H9 (cell line): ENCODE measurements at regions not wholly inside any gene's neighbourhood (a gene's known extent, or its start where the extent isn't known, plus 50 kb on each side); places are given as distances from the start of the nearest gene placed in this dataset.

Source experiments
- DNase-seq: peaks from one replicate; pipeline ENCODE4 v3.0.0-alpha.2; 2017
- H2AFZ ChIP-seq: one replicate; pipeline ENCODE4 v1.6.1; 2013; ENCODE audit warnings: mild to moderate bottlenecking, low read length, control low read depth, moderate library complexity
- H2AK5ac ChIP-seq: 2 replicates; pipeline ENCODE4 v1.6.1; 2013; ENCODE audit warnings: low read length, control low read depth, mixed read lengths; ENCODE audit not compliant: insufficient read length
- H2BK120ac ChIP-seq: one replicate; pipeline ENCODE4 v1.6.1; 2013; ENCODE audit warnings: low read depth, mild to moderate bottlenecking, low read length, control low read depth, inconsistent platforms; ENCODE audit not compliant: poor library complexity, severe bottlenecking
- H2BK12ac ChIP-seq: 2 replicates; pipeline ENCODE4 v1.6.1; 2013; ENCODE audit warnings: low read length, control low read depth, mixed read lengths, low read depth; ENCODE audit not compliant: insufficient read length
- H2BK15ac ChIP-seq: 2 replicates; pipeline ENCODE4 v1.6.1; 2013; ENCODE audit warnings: low read depth, low read length, control low read depth
- H2BK20ac ChIP-seq: one replicate; pipeline ENCODE4 v1.6.1; 2013; ENCODE audit warnings: low read depth, mild to moderate bottlenecking, low read length, control low read depth, inconsistent platforms; ENCODE audit not compliant: poor library complexity, severe bottlenecking
- H2BK5ac ChIP-seq: 2 replicates; pipeline ENCODE4 v1.6.1; 2013; ENCODE audit warnings: low read length, control low read depth, mixed read lengths; ENCODE audit not compliant: insufficient read length
- H3K14ac ChIP-seq: 2 replicates; pipeline ENCODE4 v1.6.1; 2013; ENCODE audit warnings: low read length, control low read depth; ENCODE audit not compliant: insufficient read depth
- H3K18ac ChIP-seq: 2 replicates; pipeline ENCODE4 v1.6.1; 2013; ENCODE audit warnings: low read depth, mild to moderate bottlenecking, mixed read lengths, low read length, control low read depth; ENCODE audit not compliant: insufficient read length
- H3K23ac ChIP-seq: 2 replicates; pipeline ENCODE4 v1.6.1; 2013; ENCODE audit warnings: low read length, control low read depth, mixed read lengths, low read depth; ENCODE audit not compliant: insufficient read length
- H3K23me2 ChIP-seq: 2 replicates; pipeline ENCODE4 v1.6.1; 2013; ENCODE audit warnings: low read depth, mild to moderate bottlenecking, mixed read lengths, low read length, control low read depth; ENCODE audit not compliant: insufficient read length, poor library complexity, severe bottlenecking
- H3K27ac ChIP-seq: 2 replicates; pipeline ENCODE4 v1.5.1; 2013; ENCODE audit warnings: low read length, control low read depth, mixed read lengths, low read depth; ENCODE audit not compliant: insufficient read length
- H3K27me3 ChIP-seq: 2 replicates; pipeline ENCODE4 v1.6.1; 2013; ENCODE audit warnings: low read length, control low read depth, inconsistent platforms; ENCODE audit not compliant: insufficient read depth
- H3K4ac ChIP-seq: 2 replicates; pipeline ENCODE4 v1.6.1; 2013; ENCODE audit warnings: low read depth, mild to moderate bottlenecking, control low read depth, inconsistent platforms, low read length, moderate library complexity
- H3K4me1 ChIP-seq: 2 replicates; pipeline ENCODE4 v1.6.1; 2013; ENCODE audit warnings: low read length, control low read depth, inconsistent platforms; ENCODE audit not compliant: insufficient read depth
- H3K4me2 ChIP-seq: 2 replicates; pipeline ENCODE4 v1.6.1; 2013; ENCODE audit warnings: low read length, control low read depth, mixed read lengths; ENCODE audit not compliant: insufficient read length, insufficient read depth
- H3K56ac ChIP-seq: 2 replicates; pipeline ENCODE4 v1.6.1; 2013; ENCODE audit warnings: low read depth, mild to moderate bottlenecking, mixed read lengths, low read length, control low read depth; ENCODE audit not compliant: insufficient read length
- H3K79me1 ChIP-seq: 2 replicates; pipeline ENCODE4 v1.6.1; 2013; ENCODE audit warnings: low read depth, mild to moderate bottlenecking, moderate library complexity, low read length, control low read depth, inconsistent platforms; ENCODE audit not compliant: insufficient read depth, poor library complexity, severe bottlenecking
- H3K79me2 ChIP-seq: 2 replicates; pipeline ENCODE4 v1.6.1; 2013; ENCODE audit warnings: low read length, control low read depth, inconsistent platforms; ENCODE audit not compliant: insufficient read depth
- H3K9ac ChIP-seq: 2 replicates; pipeline ENCODE4 v1.6.1; 2013; ENCODE audit warnings: low read length, control low read depth, mixed read lengths; ENCODE audit not compliant: insufficient read length; ENCODE audit errors: extremely low read depth
- H3K9me3 ChIP-seq: one replicate; pipeline ENCODE4 v1.6.1; 2013; ENCODE audit warnings: low read depth, low read length, inconsistent platforms; ENCODE audit not compliant: control insufficient read depth
- H3T11ph ChIP-seq: one replicate; pipeline ENCODE4 v1.6.1; 2013; ENCODE audit warnings: mild to moderate bottlenecking, low read length, control low read depth, inconsistent platforms
- H4K20me1 ChIP-seq: one replicate; pipeline ENCODE4 v1.6.1; 2013; ENCODE audit not compliant: control insufficient read depth, insufficient read length, insufficient read depth
- H4K5ac ChIP-seq: 2 replicates; pipeline ENCODE4 v1.6.1; 2013; ENCODE audit warnings: low read depth, mild to moderate bottlenecking, mixed read lengths, low read length, control low read depth; ENCODE audit not compliant: insufficient read length
- H4K8ac ChIP-seq: replicated peaks from 2 replicates; pipeline ENCODE4 v1.6.1; 2013; ENCODE audit warnings: low read length, control low read depth, mixed read lengths, low read depth; ENCODE audit not compliant: insufficient read length
- H4K91ac ChIP-seq: 2 replicates; pipeline ENCODE4 v1.6.1; 2013; ENCODE audit warnings: low read depth, mild to moderate bottlenecking, moderate library complexity, mixed read lengths, low read length, control low read depth; ENCODE audit not compliant: insufficient read length
- H3K27ac Mint-ChIP-seq, 3 experiments: 2 replicates in 2 of 3; 3 replicates in 1 of 3; pipeline ENCODE4 v1.8.0; 2020 to 2021; ENCODE audit warnings: mixed read lengths in 3 of 3, mild to moderate bottlenecking in 1 of 3, moderate library complexity in 1 of 3
- H3K27me3 Mint-ChIP-seq: 2 replicates; pipeline ENCODE4 v1.8.0; 2021; ENCODE audit warnings: low read depth, mild to moderate bottlenecking, moderate library complexity, mixed read lengths
- H3K36me3 Mint-ChIP-seq, 3 experiments: 2 replicates in 2 of 3; 3 replicates in 1 of 3; pipeline ENCODE4 v1.8.0; 2020 to 2021; ENCODE audit warnings: low read depth in 3 of 3, mixed read lengths in 3 of 3; ENCODE audit not compliant: insufficient read depth in 1 of 3
- H3K4me1 Mint-ChIP-seq, 2 experiments: 2 replicates each; pipeline ENCODE4 v1.8.0; 2020; ENCODE audit warnings: mixed read lengths in 2 of 2
- H3K4me3 Mint-ChIP-seq, 2 experiments: 2 replicates in 1 of 2; 3 replicates in 1 of 2; pipeline ENCODE4 v1.8.0; 2020 to 2021; ENCODE audit warnings: mild to moderate bottlenecking in 2 of 2, mixed read lengths in 2 of 2, moderate library complexity in 1 of 2
- H3K9me3 Mint-ChIP-seq, 2 experiments: 2 replicates in 1 of 2; 3 replicates in 1 of 2; pipeline ENCODE4 v1.8.0; 2020; ENCODE audit warnings: mild to moderate bottlenecking in 2 of 2, mixed read lengths in 2 of 2, moderate library complexity in 1 of 2
- WGBS: extraction: QIAGEN DNeasy Blood & Tissue Kit; methylation state at CpG from one replicate; pipeline ENCODE4 v1.1.7; 2013; ENCODE audit warnings: missing lambda C conversion rate, low lambda C conversion rate, mixed read lengths; ENCODE audit not compliant: insufficient read length; ENCODE audit errors: extremely low coverage; 5-methylcytosine and 5-hydroxymethylcytosine counted together
- TF ChIP-seq, protein P1 (sequence below): fragments of 200-600 bp; sonication (generic); conservative IDR thresholded peaks from 3 replicates; pipeline ENCODE4 v1.8.0; 2021; ENCODE audit warnings: antibody characterized with exemption, mild to moderate bottlenecking

DNA sequence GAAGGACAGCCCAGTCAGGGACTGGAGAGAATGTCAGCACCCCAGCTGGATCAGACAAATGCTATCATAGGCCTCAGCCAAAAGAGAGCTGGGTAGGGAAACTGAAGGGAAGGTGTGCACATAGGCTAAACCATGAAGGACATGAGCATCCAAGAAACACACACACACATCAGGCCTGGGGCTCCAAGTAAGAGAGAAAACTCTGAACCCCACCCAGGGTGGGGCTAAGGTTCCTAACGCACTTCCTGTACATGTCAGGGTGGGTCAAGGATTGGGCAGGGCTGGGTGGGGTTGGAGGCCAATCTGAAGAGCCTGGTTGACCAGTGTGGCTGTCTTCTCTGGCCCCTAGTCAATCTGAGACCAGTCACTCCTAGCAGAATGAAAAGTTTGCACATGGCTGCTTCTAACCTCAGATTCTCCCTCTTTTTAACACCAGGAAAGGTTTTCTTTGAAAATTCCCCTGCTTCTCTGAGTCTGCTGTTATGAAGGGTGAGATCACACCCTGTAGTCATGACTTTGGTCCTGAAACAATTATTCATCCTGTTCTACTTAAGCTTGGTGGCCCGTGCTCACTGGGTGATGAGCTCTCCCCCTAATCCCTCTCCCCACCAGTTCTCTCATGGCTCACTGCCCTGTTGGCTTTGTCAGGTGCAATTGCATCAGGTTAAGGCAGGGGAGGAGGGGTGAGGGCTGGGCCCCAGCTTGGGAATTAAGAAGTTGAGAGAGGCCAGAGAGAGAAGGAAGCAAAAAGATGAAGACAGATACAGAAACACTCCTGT is 88.4 kb downstream of the MAFB start:
- H3K4me3 Mint-ChIP-seq = no peak overlapping the region
- Histone ChIP-seq H3K4ac (no peak overlapping the region), H2BK5ac (no peak overlapping the region), H3K56ac (no peak overlapping the region), H2AFZ (no peak overlapping the region), H4K91ac (no peak overlapping the region), H3K9ac (no peak overlapping the region), H4K20me1 (no peaks in the 10 kb centered on the region), H4K5ac (no peak overlapping the region), H3K23ac (no peak overlapping the region), H4K8ac (no peak overlapping the region), H3K23me2 (no peaks in the 10 kb centered on the region), H3K9me3 (no peaks in the 10 kb centered on the region), H3K79me1 (no peaks in the 10 kb centered on the region), H2BK120ac (no peak overlapping the region), H3K27me3 (no peaks in the 10 kb centered on the region), H2AK5ac (no peak overlapping the region), H3K18ac (no peak overlapping the region), H3K14ac (no peak overlapping the region), H2BK15ac (no peak overlapping the region), H3T11ph (no peak overlapping the region), H3K27ac (no peak overlapping the region), H3K4me1 (no peaks in the 10 kb centered on the region), H3K4me2 (no peak overlapping the region), H2BK12ac (no peak overlapping the region), H2BK20ac (no peak overlapping the region), H3K79me2 (no peaks in the 10 kb centered on the region)
- no CpG with 5 or more reads among the region's 2 CpGs for WGBS
- TF ChIP-seq, protein P1, sequence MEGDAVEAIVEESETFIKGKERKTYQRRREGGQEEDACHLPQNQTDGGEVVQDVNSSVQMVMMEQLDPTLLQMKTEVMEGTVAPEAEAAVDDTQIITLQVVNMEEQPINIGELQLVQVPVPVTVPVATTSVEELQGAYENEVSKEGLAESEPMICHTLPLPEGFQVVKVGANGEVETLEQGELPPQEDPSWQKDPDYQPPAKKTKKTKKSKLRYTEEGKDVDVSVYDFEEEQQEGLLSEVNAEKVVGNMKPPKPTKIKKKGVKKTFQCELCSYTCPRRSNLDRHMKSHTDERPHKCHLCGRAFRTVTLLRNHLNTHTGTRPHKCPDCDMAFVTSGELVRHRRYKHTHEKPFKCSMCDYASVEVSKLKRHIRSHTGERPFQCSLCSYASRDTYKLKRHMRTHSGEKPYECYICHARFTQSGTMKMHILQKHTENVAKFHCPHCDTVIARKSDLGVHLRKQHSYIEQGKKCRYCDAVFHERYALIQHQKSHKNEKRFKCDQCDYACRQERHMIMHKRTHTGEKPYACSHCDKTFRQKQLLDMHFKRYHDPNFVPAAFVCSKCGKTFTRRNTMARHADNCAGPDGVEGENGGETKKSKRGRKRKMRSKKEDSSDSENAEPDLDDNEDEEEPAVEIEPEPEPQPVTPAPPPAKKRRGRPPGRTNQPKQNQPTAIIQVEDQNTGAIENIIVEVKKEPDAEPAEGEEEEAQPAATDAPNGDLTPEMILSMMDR = no peak
- peaks cover 4% of the 10 kb centered on the region; the same call in 1 of the 2 replicates for H3K27me3 Mint-ChIP-seq
- no peak for DNase-seq
- peaks cover 0 to 3% of the 10 kb centered on the region in 2 experiments; a peak in 2 of 4 replicates for H3K4me1 Mint-ChIP-seq
- H3K36me3 Mint-ChIP-seq = peaks cover 4 to 14% (median 6%) of the 10 kb centered on the region in 3 experiments; a peak in 5 of 7 replicates
- peak overlapping the region in 1 of 3 experiments; percentile 20; a peak in 1 of 7 replicates for H3K27ac Mint-ChIP-seq
- peaks cover 13 to 19% of the 10 kb centered on the region in 2 experiments for H3K9me3 Mint-ChIP-seq
